ENCODE measurements at regions not wholly inside any gene's neighbourhood (a gene's known extent, or its start where the extent isn't known, plus 50 kb on each side); places are given as distances from the start of the nearest gene placed in this dataset.
"Not testable (repeated sequence)": the region's sequence is repeated elsewhere in the genome, so short reads cannot be mapped to it uniquely, and the experiment has no call there.

GRCh38 chr6:4362326-4362725 lies 227.0 kb upstream of the ECI2 start:
- no peak overlapping the region for H3K27ac Mint-ChIP-seq
- no peak overlapping the region for H3K4me3 Mint-ChIP-seq
- peaks cover 15% of the 10 kb centered on the region for H3K4me1 Mint-ChIP-seq (ENCODE audit: unreplicated experiment)
- peaks cover 5% of the 10 kb centered on the region for H3K9me3 Mint-ChIP-seq
- no peak for TF ChIP-seq CTCF (conservative IDR thresholded peaks at IDR 0.05)
- no peaks in the 10 kb centered on the region for H3K27me3 Mint-ChIP-seq
- no peak for DNase-seq (ENCODE audit: extremely low spot score, unreplicated experiment)
- no peaks in the 10 kb centered on the region for H3K36me3 Mint-ChIP-seq

- peaks cover 7% of the 10 kb centered on the region for H3K9me3 Mint-ChIP-seq
- no peak overlapping the region for H3K4me3 Mint-ChIP-seq
- no peak for DNase-seq (ENCODE audit: extremely low spot score, unreplicated experiment)
- peaks cover 14% of the 10 kb centered on the region for H3K4me1 Mint-ChIP-seq (ENCODE audit: unreplicated experiment)
- no peak overlapping the region for H3K27ac Mint-ChIP-seq
- TF ChIP-seq CTCF (conservative IDR thresholded peaks at IDR 0.05) = no peak
- H3K36me3 Mint-ChIP-seq = no peaks in the 10 kb centered on the region
- no peaks in the 10 kb centered on the region for H3K27me3 Mint-ChIP-seq
Observed at GRCh38 chr6:4360920-4361319, 225.5 kb upstream of the ECI2 start.

- H3K4me3 Mint-ChIP-seq = no peak overlapping the region
- H3K9me3 Mint-ChIP-seq = peaks cover 11% of the 10 kb centered on the region
- no peak for DNase-seq (ENCODE audit: extremely low spot score, unreplicated experiment)
- no peaks in the 10 kb centered on the region for H3K27me3 Mint-ChIP-seq
- no peak for TF ChIP-seq CTCF (conservative IDR thresholded peaks at IDR 0.05)
- H3K27ac Mint-ChIP-seq = peak overlapping the region; percentile 82
- H3K4me1 Mint-ChIP-seq (ENCODE audit: unreplicated experiment) = peaks cover 10% of the 10 kb centered on the region
- no peaks in the 10 kb centered on the region for H3K36me3 Mint-ChIP-seq
Observed at GRCh38 chr6:4359108-4359730, 223.8 kb upstream of the ECI2 start.

GRCh38 chr6:4358414-4359107 lies 223.2 kb upstream of the ECI2 start:
- Mint-ChIP-seq H3K4me3 (no peak overlapping the region), H3K27me3 (no peaks in the 10 kb centered on the region), H3K27ac (peak overlapping the region; percentile 82), H3K9me3 (peaks cover 11% of the 10 kb centered on the region), H3K36me3 (no peaks in the 10 kb centered on the region), H3K4me1 (ENCODE audit: unreplicated experiment) (peaks cover 10% of the 10 kb centered on the region)
- TF ChIP-seq CTCF (conservative IDR thresholded peaks at IDR 0.05) = no peak
- no peak for DNase-seq (ENCODE audit: extremely low spot score, unreplicated experiment)

- H3K36me3 Mint-ChIP-seq; DNase-seq (ENCODE audit: extremely low spot score, unreplicated experiment); H3K27me3 Mint-ChIP-seq; H3K4me1 Mint-ChIP-seq (ENCODE audit: unreplicated experiment): not testable (repeated sequence)
- peak overlapping the region; percentile 87 for H3K27ac Mint-ChIP-seq
- peak overlapping the region; percentile 42 for H3K4me3 Mint-ChIP-seq
- H3K9me3 Mint-ChIP-seq = peaks cover 14% of the 10 kb centered on the region
Observed at GRCh38 chr6:4357660-4358152, 222.3 kb upstream of the ECI2 start.

GRCh38 chr6:4356899-4357659 lies 221.7 kb upstream of the ECI2 start:
- Mint-ChIP-seq H3K9me3 (peaks cover 15% of the 10 kb centered on the region), H3K4me3 (peak overlapping the region; percentile 42), H3K4me1 (ENCODE audit: unreplicated experiment) (peaks cover 10% of the 10 kb centered on the region), H3K36me3 (no peaks in the 10 kb centered on the region), H3K27me3 (no peaks in the 10 kb centered on the region), H3K27ac (peak overlapping the region; percentile 87)
- DNase-seq (ENCODE audit: extremely low spot score, unreplicated experiment) = no peak
- no peak for TF ChIP-seq CTCF (conservative IDR thresholded peaks at IDR 0.05)

All from type B pancreatic cell (in vitro differentiated cells).